SK-N-SH treated with all-trans-retinoic acid at 6 μM for 48 hours (cell line): ENCODE measurements at regions not wholly inside any gene's neighbourhood (a gene's known extent, or its start where the extent isn't known, plus 50 kb on each side); places are given as distances from the start of the nearest gene placed in this dataset.

Experiments used
- ATAC-seq: fragments of 200-7000 bp; cut with Tn5 transposase; 3 replicates; pipeline ENCODE4 v1.9.1; 2020; ENCODE audit warnings: mild to moderate bottlenecking, moderate library complexity
- ARNTL ChIP-seq: fragments of 450-650 bp; formaldehyde crosslinking; IDR thresholded peaks from 2 replicates; pipeline ENCODE4 v1.5.0; 2020; ENCODE audit warnings: low read depth, mild to moderate bottlenecking, moderate library complexity, borderline replicate concordance
- BACH2 ChIP-seq: fragments of 250-450 bp; sonication (Bioruptor Pico); IDR thresholded peaks from 2 replicates; pipeline ENCODE4 v1.9.0; 2021; ENCODE audit warnings: mild to moderate bottlenecking, borderline replicate concordance
- ESRRG ChIP-seq: fragments of 250-450 bp; sonication (Bioruptor Pico); IDR thresholded peaks from 2 replicates; pipeline ENCODE4 v1.6.1; 2021; ENCODE audit warnings: mild to moderate bottlenecking
- GLIS3 ChIP-seq: fragments of 250-450 bp; sonication (Bioruptor Pico); IDR thresholded peaks from 2 replicates; pipeline ENCODE4 v1.5.0; 2020; ENCODE audit warnings: mild to moderate bottlenecking, moderate library complexity
- ISL1 ChIP-seq: fragments of 250-450 bp; sonication (Bioruptor Pico); IDR thresholded peaks from 2 replicates; pipeline ENCODE4 v2.1.2; 2022; ENCODE audit warnings: mild to moderate bottlenecking, moderate library complexity
- OSR1 ChIP-seq: fragments of 250-450 bp; sonication (Bioruptor Pico); IDR thresholded peaks from 2 replicates; pipeline ENCODE4 v1.8.0; 2022; ENCODE audit warnings: moderate library complexity, mild to moderate bottlenecking, inconsistent platforms
- PPARA ChIP-seq: fragments of 250-450 bp; sonication (Bioruptor Pico); IDR thresholded peaks from 2 replicates; pipeline ENCODE4 v1.5.0; 2020; ENCODE audit warnings: mild to moderate bottlenecking, borderline replicate concordance
- RARB ChIP-seq: fragments of 250-450 bp; sonication (Bioruptor Pico); IDR thresholded peaks from 2 replicates; pipeline ENCODE4 v1.8.0; 2021; ENCODE audit warnings: mild to moderate bottlenecking, moderate library complexity
- SNAI2 ChIP-seq: fragments of 250-450 bp; sonication (Bioruptor Pico); IDR thresholded peaks from 2 replicates; pipeline ENCODE4 v1.5.0; 2020; ENCODE audit warnings: mild to moderate bottlenecking, moderate library complexity
- TCF4 ChIP-seq: fragments of 250-450 bp; sonication (Bioruptor Pico); IDR thresholded peaks from 2 replicates; pipeline ENCODE4 v1.8.0; 2021; ENCODE audit warnings: mild to moderate bottlenecking, moderate library complexity, borderline replicate concordance
- TOX ChIP-seq: fragments of 250-450 bp; sonication (Bioruptor Pico); IDR thresholded peaks from 2 replicates; pipeline ENCODE4 v1.8.0; 2021; ENCODE audit warnings: mild to moderate bottlenecking, moderate library complexity, borderline replicate concordance
- ZFP3 ChIP-seq: fragments of 250-450 bp; sonication (Bioruptor Pico); IDR thresholded peaks from 2 replicates; pipeline ENCODE4 v1.5.0; 2020; ENCODE audit warnings: mild to moderate bottlenecking, moderate library complexity
- ZFP30 ChIP-seq: fragments of 450-650 bp; formaldehyde crosslinking; IDR thresholded peaks from 2 replicates; pipeline ENCODE4 v1.5.0; 2022; ENCODE audit warnings: mild to moderate bottlenecking, moderate library complexity
- ZNF565 ChIP-seq: fragments of 450-650 bp; formaldehyde crosslinking; conservative IDR thresholded peaks from 2 replicates; pipeline ENCODE4 v1.5.0; 2020; ENCODE audit warnings: low read depth, mild to moderate bottlenecking, moderate library complexity
- ZNF70 ChIP-seq: fragments of 450-650 bp; formaldehyde crosslinking; IDR thresholded peaks from 2 replicates; pipeline ENCODE4 v1.5.0; 2020; ENCODE audit warnings: mild to moderate bottlenecking, moderate library complexity
- ZNF8 ChIP-seq: fragments of 450-650 bp; formaldehyde crosslinking; IDR thresholded peaks from 2 replicates; pipeline ENCODE4 v1.5.0; 2020; ENCODE audit warnings: mild to moderate bottlenecking, moderate library complexity
- TF ChIP-seq, protein P1 (sequence below): fragments of 250-450 bp; sonication (Bioruptor Pico); IDR thresholded peaks from 2 replicates; pipeline ENCODE4 v1.5.0; 2020; ENCODE audit warnings: mild to moderate bottlenecking, moderate library complexity
- TF ChIP-seq, protein P2 (sequence below): fragments of 250-450 bp; sonication (Bioruptor Pico); IDR thresholded peaks from 2 replicates; pipeline ENCODE4 v1.8.0; 2021; ENCODE audit warnings: low read depth, mild to moderate bottlenecking, moderate library complexity, borderline replicate concordance
- TF ChIP-seq, protein P3 (sequence below): fragments of 250-450 bp; sonication (Bioruptor Pico); IDR thresholded peaks from 2 replicates; pipeline ENCODE4 v1.5.1; 2021; ENCODE audit warnings: mild to moderate bottlenecking, moderate library complexity

DNA sequence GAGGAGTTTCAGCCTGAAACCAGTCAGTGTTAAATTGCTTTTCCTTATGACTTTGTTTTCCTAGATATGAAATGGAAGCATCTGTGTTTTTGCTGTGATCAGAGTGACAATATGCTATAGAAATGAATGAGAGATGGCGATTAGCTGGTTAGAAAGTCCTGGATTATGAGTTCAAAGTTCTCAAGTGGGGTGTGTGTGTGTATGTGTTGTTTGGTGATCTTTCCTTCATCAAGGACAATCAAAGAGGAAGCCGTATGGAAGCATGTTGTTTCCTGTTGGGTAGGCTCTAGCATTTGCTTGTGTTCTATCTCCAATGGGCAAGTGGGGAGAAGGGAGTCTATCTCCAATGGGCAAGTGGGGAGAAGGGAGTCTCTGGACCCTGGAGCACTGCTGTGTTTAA, 64.0 kb upstream of the STX18 start:
- ATAC-seq = no peak
- TF ChIP-seq ARNTL (CRISPR knock-in tag) = no peak
- TF ChIP-seq TCF4 (CRISPR knock-in tag) = no peak
- no peak for TF ChIP-seq ZFP30 (CRISPR knock-in tag)
- TF ChIP-seq OSR1 (CRISPR knock-in tag) = no peak
- no peak for TF ChIP-seq RARB (CRISPR knock-in tag)
- TF ChIP-seq ZNF565 (CRISPR knock-in tag) = no peak
- TF ChIP-seq, protein P1, sequence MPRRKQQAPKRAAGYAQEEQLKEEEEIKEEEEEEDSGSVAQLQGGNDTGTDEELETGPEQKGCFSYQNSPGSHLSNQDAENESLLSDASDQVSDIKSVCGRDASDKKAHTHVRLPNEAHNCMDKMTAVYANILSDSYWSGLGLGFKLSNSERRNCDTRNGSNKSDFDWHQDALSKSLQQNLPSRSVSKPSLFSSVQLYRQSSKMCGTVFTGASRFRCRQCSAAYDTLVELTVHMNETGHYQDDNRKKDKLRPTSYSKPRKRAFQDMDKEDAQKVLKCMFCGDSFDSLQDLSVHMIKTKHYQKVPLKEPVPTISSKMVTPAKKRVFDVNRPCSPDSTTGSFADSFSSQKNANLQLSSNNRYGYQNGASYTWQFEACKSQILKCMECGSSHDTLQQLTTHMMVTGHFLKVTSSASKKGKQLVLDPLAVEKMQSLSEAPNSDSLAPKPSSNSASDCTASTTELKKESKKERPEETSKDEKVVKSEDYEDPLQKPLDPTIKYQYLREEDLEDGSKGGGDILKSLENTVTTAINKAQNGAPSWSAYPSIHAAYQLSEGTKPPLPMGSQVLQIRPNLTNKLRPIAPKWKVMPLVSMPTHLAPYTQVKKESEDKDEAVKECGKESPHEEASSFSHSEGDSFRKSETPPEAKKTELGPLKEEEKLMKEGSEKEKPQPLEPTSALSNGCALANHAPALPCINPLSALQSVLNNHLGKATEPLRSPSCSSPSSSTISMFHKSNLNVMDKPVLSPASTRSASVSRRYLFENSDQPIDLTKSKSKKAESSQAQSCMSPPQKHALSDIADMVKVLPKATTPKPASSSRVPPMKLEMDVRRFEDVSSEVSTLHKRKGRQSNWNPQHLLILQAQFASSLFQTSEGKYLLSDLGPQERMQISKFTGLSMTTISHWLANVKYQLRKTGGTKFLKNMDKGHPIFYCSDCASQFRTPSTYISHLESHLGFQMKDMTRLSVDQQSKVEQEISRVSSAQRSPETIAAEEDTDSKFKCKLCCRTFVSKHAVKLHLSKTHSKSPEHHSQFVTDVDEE (CRISPR knock-in tag) = no peak

DNA sequence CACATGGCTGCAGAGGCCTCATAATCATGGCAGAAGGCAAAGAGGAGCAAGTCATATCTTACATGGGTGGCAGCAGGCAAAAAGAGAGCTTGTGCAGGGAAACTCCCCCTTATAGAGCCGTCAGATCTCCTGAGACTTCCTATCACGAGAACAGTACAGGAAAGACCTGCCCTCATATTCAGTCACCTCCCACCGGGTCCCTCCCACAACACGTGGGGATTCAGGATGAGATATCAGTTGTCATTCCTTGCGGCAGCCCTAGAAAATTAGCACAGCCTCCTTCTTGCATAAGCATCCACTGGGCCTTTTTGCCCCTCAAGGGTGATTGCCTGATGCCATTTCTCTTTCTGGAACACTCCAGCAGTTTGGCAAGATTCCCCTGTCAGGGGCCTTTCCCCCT, 61.7 kb upstream of the STX18 start:
- no peak for ATAC-seq
- TF ChIP-seq ZFP3 = no peak
- TF ChIP-seq TOX (CRISPR knock-in tag) = no peak
- no peak for TF ChIP-seq ESRRG (CRISPR knock-in tag)
- TF ChIP-seq ZFP30 (CRISPR knock-in tag) = no peak
- TF ChIP-seq ZNF70 (CRISPR knock-in tag) = no peak
- TF ChIP-seq, protein P2, sequence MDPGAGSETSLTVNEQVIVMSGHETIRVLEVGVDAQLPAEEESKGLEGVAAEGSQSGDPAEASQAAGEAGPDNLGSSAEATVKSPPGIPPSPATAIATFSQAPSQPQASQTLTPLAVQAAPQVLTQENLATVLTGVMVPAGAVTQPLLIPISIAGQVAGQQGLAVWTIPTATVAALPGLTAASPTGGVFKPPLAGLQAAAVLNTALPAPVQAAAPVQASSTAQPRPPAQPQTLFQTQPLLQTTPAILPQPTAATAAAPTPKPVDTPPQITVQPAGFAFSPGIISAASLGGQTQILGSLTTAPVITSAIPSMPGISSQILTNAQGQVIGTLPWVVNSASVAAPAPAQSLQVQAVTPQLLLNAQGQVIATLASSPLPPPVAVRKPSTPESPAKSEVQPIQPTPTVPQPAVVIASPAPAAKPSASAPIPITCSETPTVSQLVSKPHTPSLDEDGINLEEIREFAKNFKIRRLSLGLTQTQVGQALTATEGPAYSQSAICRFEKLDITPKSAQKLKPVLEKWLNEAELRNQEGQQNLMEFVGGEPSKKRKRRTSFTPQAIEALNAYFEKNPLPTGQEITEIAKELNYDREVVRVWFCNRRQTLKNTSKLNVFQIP = no peak
- no peak for TF ChIP-seq OSR1 (CRISPR knock-in tag)
- TF ChIP-seq, all 23 proteins: peak for 0

DNA sequence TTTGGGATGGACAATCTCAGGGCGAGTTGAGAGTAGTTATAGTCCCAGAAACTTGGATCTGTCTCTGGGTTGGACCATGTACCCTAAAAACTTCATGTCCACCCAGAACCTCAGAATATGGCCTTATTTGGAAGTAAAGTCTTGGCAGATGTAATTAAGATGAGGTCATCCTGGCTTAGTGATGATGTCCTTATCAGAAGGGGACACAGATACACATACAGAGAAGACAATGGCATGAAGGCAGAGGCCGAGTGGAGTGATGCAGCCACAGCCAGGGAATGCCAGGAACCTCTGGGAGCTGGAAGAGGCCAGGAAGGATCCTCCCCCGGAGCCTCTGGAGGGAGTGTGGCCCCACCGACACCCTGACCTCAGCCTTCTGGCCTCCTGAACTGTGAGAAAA, 61.2 kb upstream of the STX18 start:
- TF ChIP-seq PPARA (CRISPR knock-in tag) (no peak), ZFP3 (no peak)
- TF ChIP-seq, protein P3, sequence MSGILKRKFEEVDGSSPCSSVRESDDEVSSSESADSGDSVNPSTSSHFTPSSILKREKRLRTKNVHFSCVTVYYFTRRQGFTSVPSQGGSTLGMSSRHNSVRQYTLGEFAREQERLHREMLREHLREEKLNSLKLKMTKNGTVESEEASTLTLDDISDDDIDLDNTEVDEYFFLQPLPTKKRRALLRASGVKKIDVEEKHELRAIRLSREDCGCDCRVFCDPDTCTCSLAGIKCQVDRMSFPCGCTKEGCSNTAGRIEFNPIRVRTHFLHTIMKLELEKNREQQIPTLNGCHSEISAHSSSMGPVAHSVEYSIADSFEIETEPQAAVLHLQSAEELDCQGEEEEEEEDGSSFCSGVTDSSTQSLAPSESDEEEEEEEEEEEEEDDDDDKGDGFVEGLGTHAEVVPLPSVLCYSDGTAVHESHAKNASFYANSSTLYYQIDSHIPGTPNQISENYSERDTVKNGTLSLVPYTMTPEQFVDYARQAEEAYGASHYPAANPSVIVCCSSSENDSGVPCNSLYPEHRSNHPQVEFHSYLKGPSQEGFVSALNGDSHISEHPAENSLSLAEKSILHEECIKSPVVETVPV (CRISPR knock-in tag) = no peak
- no peak for ATAC-seq

DNA sequence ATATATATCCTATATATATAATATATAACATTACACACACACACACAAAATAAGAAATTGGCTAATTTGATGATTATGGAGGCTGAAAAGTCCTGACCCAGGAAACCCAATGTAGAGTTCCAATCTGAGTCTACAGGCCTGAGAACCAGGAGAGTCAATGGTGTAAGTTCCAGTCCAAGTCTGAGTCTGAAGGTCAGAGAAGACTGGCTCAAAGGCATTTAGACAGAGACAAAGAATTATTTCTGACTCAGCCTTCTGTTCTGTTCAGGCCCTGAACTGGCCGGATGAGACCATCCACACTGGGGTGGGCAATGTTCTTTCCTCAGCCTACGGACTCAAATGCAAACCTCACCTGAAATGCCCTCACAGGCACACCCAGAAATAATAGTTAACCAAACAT, 60.6 kb upstream of the STX18 start:
- no peak for ATAC-seq
- TF ChIP-seq TCF4 (CRISPR knock-in tag) = no peak
- TF ChIP-seq, protein P3 (CRISPR knock-in tag) = no peak
- no peak for TF ChIP-seq ZFP3
- no peak for TF ChIP-seq ZFP30 (CRISPR knock-in tag)
- TF ChIP-seq ZNF70 (CRISPR knock-in tag) = no peak
- no peak for TF ChIP-seq ZNF8 (CRISPR knock-in tag)
- TF ChIP-seq, protein P2 = no peak
- TF ChIP-seq ARNTL (CRISPR knock-in tag) = no peak
- TF ChIP-seq GLIS3 (CRISPR knock-in tag) = no peak
- no peak for TF ChIP-seq TOX (CRISPR knock-in tag)
- no peak for TF ChIP-seq ESRRG (CRISPR knock-in tag)
- TF ChIP-seq ZNF565 (CRISPR knock-in tag) = no peak
- TF ChIP-seq OSR1 (CRISPR knock-in tag) = no peak
- TF ChIP-seq BACH2 (CRISPR knock-in tag) = no peak
- no peak for TF ChIP-seq SNAI2 (CRISPR knock-in tag)
- TF ChIP-seq ISL1 = no peak
